HG02610 (cell line): ENCODE measurements at regions not wholly inside any gene's neighbourhood (a gene's known extent, or its start where the extent isn't known, plus 50 kb on each side); places are given as distances from the start of the nearest gene placed in this dataset.

ENCODE experiments used
- ATAC-seq: cut with Tn5 transposase; IDR thresholded peaks from one replicate; pipeline ENCODE4 v1.9.1; 2021; ENCODE audit warnings: mild to moderate bottlenecking, moderate library complexity; ENCODE audit not compliant: unreplicated experiment

DNA sequence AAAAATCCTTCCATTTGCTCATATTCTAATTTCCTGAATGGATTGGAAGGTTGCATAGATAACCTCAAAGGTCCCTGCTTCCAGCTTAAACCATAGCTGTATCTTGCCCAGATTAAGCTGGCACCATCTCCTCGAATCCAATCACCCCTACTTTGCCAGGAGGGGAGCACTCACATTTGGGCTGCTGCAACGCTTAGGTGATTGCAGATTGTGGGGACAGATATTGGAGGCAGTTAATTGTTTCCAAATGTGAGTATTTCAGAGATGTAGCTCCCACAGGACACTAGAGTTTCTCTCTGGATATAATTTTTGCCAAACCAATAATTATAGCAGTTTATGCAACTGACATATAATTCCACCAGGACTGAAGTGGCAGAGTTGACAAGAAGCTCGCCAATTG lies 53.5 kb upstream of the ACSL1 start:
- no peak for ATAC-seq

DNA sequence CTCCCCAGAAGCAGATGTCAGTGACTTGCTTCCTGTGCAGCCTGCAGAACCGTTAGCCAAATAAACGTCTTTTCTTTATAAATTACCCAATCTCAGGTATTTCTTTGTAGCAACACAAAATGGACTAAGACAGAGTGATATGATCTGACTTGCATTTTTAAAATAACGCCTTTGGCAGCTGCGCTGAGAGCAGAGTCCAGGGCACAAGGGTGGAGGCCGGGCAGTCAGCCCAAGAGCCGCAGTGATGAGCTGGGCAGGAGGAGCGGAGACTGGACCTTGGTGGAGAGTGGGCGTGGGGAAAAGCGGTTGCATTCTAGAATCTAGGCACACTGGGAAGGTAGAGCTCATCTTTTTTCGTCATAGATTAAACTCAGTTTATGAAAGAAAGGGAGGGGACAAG lies 56.5 kb upstream of the ACSL1 start:
- no peak for ATAC-seq

DNA sequence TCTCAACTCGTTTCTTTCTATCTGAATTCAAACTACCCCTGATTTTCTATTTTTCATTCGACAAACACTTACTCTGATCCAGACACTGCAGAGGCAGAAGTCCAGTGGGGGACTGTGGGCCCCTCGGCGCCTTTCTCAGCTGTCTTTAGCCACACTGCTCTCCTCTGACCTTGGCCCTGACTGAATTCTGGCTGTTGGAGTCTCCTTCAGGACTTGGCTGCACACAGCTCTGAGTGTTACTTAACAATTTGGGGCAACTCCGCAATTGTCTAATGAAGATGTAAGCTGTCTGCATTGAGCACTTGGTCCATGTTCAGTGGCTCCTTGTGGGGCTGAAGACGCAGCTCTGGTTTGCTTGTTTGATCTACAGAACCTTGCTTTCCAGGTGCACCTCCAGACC lies 57.3 kb upstream of the ACSL1 start:
- no peak for ATAC-seq

DNA sequence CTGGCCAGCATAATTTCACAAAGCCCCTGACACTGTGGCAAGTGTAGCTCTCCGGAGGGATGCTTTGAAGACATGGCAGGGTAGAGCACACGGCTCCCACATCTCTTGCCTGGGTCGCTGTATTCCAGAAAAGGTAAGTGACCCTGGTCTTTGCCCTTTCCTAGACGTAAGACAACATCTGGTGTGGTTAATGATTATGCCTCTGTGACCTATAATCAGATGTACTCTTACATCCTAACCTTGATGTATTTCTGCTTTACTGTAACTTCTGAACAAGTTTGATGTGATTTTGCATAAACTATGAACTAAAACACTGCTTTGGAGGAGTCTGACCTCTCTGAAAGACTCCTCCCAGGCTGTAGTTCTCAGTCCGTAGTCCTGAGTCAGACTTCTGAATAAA lies 59.1 kb upstream of the ACSL1 start:
- ATAC-seq = no peak

DNA sequence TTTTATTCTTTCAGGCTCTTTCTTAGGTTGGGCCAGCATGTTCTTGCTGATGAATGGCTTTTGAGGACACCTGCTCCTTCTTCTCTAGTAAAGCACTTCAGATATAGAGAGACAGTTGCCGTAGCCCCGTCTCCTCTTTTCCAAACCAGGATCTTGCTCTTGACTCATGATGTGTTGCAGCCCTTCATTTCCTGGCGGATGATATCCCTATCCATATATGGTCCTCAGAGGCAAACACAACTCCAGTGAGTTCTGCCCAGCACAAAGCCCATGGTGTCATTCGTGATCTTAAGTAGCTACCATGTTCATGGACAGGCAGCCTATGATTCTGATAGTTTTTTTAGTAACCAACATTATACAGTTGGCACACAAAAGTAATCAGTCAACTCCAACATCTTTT lies 59.8 kb upstream of the ACSL1 start:
- ATAC-seq = no peak

DNA sequence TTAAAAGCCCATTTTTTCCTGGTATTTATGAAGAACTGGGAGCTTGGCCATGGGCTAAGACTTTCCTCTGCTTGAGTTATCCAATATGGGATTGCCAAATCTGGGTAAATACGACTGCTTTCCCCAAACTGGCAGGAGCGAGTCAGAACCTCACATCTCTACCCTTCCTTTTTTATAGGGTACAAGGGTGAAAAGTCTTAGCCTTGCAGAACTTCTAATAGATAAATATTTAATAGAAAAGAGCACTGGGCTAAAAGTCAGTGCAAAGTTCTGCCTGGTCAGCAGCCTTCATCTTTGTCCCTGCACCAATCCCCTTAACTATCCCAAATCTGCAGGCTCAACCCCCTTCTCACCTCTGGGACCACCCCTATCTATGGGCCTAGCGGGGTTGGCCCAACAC lies 61.6 kb upstream of the ACSL1 start:
- ATAC-seq = no peak

DNA sequence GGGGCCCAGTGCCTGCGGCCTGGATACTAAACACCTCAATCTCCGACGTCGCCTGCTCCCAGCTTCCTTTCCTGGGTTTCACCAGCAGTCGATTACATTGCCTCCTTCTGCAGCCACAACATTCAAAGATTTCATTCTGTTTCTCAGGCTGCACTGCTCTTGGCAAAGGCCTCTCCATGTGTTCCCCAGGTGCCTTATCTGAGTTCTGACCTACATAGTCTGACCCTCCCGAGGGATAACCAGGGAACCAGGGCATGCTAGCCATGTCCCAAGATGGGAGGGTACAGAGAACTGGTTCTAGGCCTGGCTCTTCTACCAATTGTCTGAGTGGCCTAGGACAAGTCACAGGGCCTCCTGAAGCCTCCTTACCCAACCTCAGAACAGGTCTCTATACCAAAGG lies 62.2 kb upstream of the ACSL1 start:
- no peak for ATAC-seq

DNA sequence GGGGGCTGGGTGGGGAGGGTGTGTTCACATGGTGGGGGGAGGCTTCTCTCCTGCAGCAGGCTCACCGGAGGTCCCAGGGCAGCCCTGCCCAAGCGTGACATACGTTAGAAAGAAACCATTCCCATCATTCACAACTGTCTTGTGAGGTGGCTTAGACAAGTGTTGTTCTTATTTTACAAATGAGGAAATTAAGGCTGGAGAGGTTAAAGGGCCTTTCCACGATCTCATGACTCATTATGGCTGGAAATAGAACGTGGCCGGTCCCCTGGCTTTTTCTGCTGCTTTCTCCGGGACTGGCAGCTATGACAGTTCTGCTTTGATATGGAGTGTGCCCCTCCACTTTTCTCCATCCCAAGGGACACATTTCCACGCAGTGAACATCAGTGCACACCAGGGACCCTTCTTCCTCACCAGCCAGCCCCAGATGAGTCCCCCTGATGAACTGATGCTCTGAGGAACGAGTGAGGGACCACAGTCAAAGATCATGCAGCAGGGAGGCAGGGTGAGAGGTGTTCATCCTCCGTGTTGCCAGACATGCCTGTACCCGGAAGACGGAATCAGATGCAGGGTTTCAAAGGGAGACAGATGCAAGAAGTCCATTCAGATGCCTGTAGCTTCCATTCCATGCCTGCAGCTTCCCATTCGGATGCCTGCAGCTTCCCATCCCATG lies 64.0 kb upstream of the ACSL1 start:
- ATAC-seq = no peak

DNA sequence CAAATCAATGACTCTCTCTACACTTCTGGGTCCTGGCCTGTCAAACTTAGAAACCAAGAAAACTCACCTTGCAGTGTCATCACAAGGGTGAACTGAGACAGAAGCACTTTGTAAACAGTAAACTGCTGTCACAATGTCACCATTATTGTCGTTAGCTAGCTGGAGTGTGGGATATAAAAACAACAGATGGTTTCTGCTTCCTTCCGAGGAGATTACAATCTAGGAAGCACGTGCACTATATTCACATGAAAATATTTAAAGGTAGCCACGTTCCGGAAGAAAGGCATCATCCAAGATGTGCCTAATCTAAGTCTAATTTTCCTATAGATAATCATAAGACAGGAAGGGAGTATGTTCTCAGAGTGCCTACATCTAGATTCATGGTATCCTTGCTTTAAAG lies 64.7 kb upstream of the ACSL1 start:
- no peak for ATAC-seq

DNA sequence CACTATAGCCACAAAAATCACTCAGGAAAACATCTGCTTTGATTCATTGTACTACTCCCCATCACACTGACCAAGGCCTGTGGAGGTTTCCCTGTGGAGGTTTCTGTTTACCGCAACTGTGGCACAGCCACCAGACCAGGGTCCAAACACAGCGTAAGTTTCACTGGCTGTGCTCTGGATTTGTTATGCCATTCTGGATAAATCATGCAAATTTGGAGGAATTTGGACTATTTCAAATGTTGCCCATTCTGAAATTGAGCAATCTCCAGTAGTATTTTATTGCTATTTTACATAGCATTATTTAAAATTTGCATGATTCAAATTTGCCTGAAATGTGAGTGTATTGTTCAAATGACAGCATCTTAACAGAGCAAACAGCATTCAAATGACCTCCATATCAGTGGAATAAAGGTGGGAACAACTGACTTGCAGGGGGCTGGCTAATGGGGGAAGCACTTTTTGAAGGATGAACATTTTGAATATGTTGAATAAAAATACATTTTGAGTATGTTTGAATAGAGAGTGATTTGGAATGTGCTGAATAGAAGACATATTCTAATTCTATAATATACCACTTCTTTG lies 66.1 kb upstream of the ACSL1 start:
- no peak for ATAC-seq

DNA sequence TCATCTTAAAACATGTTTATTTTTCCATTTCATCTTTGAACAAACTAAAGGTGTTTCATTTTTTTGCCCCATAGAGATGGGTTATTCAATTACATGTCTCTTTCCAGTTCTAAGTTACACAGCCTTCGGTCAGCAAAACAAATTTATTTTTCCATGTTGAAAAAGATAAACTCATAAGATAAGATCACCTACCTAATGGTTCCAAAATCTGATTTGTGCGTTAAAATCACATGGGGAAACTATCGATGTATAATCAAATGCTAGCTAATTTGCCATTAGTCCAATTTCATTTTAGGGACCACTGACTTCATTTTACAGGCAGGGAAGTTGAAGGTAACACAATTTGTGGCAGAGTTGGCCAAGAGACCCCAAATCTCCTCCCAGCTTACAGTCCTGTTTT lies 67.2 kb upstream of the ACSL1 start:
- no peak for ATAC-seq

DNA sequence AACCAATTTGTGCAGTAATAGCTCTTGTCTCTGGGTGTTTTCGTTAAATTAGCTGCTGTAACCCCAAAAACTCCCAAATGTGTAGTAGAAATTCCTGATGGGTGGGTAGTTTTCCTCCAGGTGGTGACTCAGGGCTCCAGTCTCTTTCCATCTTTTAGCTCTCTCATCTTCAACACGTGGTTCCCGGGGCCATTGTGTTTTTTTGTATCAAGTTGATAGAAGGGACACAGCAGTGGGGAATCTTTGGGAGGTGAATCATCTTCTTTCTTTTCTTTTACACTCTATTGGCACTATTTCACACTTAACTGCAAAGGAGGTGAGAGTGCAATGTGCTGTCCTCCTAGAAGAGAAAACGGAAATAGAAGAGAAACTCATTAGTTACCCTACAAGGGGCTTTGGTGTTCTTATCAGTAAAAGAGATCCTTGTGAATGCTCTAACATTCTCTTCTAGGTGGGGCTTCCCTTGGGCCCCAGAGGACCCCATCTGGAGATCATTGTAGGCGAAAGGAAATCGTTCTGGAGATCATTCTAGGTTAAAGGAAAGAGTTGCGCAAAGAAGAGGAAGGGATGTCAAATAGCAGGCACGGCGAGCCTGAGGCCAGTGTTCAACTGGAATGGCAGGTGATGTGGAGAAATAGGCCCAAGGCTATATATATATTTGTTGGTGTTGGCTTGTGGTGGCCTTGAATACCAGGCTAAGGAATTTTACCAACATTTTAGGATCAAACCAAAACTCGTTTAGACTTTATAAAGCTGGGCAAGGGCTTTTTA lies 68.2 kb upstream of the ACSL1 start:
- ATAC-seq = no peak

DNA sequence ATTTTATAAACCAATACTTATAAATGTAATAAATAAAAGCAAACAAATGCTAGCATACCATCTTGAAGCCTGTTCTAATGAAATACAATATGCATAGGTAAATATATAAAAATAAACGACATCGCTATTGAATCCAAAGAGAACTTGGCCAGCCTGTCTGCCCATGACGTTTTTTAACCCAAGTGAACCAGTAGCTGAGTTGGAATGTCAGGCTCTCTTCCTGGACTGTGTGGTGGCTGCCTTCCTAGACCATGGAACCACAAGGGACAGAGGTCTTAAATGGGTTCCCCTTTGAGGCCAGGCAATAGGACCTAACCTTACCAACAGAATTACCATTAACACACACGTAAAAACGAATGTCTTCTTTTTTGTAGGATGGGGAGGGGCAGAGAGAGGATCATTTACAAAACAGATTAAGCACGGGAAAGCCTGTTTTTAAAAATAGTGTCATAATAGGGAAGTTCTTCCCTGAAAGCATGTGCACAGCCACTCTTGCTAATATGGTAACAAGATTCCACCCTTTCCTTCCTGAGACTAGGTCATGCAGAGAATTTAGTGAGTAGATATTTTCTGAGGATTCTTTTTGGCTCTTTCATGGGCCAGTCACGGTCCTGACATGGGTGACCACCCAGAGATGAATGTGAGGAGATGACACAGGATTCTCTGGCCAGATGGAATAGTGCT lies 69.4 kb upstream of the ACSL1 start:
- ATAC-seq = no peak

DNA sequence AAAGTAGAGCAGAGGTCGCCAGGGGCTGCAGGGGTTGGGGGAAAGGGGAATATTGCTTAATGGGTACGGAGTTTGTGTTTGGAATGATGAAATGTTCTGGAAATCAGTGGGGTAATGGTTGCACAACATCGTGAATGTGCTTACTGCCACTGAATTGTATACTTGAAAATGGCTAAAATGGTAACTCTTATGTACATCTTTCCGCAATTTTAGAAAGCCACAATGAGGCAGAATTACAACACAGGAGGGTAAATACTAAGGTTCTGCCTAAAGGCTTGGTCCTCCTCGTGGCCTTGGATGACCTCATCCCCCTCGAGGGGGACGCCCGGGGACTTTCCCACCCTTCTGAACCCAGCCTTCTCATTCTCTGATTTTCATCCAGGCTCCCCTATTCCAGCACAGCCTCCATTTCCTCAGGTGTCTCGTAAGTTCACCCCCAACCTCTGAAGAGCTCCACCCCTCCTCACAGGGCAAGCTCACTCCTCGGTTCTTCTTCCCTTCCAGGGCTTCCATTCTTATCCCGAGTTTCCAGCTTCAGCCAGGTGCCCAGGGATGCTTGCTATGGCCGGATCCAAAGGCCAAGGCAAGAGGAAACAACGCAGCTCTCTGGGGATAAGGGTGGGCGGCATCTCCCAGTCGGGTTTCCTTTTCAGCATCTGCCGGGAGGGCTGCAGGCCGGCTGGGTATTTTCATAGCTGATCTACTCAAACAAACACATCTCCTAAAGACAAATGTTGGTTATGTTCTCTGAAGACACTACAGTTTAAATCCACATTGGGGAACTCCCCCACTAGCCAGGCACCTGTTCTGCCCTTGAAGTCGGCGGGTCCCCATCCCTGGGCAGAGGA lies 71.3 kb upstream of the ACSL1 start:
- ATAC-seq = peak; percentile 77

DNA sequence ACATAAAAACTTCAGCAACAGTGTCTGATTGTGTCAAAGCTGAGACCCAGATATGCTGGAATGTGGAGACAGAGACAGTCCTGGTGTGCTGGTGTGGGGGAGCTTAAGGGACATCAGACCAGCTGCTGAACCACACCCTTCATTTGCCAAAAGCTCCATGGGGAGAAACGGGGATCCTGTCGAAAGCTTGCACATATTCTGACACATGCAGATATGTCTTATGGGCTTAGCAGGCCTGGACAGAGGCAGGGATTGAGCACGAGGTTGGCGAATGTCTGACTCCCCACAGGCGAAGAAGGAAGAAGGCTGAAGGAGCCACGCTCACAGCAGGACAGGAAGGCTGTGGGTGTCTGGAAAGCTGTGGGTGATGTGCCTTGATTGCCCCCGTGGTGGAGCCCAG lies 72.1 kb upstream of the ACSL1 start:
- ATAC-seq = no peak

DNA sequence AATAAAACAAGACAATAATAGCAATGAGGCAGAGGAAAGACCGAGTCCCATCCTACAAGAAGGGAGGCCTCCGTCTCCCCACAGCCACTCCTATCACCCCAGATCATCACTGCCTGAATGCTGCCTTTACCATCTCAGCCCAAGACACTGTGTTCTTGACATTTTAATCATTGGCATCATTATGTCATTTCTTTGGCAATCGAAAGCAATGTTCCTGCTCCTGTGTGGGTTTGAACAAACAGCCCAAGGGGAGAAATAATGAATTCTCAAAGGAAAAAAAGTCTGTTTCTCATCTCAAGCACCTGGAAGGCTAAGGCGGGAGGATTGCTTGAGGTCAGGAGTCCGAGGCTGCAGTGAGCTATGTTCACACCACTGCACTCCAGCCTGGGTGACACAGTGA lies 73.0 kb upstream of the ACSL1 start:
- ATAC-seq = no peak

DNA sequence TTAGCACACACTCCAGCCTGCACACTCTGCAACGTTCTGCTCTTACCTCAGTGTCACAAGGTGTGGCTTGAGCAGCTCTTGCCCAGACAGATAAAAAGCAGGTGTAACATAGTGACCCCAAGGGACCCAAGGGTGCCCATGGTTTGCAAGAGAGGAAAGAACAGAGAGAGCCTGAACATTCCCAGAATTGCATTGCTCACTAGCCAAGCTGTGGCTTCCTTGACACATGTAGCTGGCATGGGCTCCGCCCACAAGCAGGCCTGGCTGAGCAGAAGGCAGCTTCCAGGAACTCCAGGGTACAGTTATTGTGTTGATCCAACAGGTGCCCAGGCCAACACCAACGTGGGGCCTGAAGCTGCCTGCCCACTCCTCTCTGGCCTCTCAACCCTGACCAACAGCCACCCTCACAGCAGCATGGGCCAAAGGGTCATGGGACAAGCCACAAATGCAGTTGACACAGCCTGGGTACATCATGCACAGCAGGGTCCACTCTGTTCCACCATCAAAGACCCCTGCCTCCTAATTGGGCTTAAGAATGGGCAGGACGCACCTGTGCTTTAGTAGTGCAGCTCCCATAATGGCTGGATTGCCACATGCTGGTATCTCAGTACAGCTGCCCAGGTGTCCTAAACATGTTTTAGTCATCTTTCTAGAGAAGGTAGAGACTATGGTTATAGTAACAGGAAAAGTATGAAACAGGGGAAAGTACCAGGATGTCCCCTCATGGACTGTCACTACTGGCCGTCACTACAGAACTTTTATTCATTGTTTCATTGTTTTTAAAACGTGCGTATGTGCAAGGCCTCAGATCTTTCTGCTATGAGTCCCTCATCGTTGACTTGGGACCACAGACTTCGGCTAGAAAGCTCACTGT lies 73.7 kb upstream of the ACSL1 start:
- ATAC-seq = no peak

DNA sequence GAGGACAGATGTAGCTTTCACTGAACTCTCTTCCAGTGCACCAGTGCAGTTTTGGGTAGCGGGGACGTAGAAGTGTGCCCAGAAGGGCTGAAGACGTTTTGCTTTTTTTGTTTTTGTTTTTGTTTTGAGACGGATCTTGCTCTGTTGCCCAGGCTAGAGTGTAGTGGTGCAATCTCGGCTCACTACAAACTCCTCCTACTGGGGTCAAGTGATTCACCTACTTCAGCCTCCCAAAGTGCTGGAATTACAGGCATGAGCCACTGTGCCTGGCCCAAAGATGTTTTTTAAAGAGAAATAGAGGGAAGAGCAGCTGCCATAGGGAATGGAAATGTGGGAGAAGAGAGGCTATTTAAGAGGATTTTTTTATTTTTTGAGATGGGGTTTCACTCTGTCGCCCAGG lies 74.4 kb upstream of the ACSL1 start:
- no peak for ATAC-seq

DNA sequence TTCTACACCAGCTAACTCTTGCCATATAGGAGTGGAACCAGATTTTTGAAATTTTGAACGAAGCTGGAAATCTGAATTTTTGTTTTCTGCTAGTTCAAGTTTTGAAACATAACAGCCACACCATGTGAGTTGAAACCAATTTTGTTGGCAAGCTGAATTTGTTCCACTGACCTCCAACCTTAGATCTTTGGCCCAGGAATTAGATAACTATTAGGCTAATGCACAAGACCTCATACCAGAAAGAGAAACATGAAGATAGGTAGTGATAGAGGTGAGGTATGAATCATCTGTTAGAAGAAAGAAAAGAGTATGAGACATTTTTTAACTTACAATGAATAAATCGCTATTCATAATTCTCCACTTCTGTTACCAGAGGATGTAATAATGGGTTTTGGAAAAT lies 76.8 kb upstream of the ACSL1 start:
- no peak for ATAC-seq

DNA sequence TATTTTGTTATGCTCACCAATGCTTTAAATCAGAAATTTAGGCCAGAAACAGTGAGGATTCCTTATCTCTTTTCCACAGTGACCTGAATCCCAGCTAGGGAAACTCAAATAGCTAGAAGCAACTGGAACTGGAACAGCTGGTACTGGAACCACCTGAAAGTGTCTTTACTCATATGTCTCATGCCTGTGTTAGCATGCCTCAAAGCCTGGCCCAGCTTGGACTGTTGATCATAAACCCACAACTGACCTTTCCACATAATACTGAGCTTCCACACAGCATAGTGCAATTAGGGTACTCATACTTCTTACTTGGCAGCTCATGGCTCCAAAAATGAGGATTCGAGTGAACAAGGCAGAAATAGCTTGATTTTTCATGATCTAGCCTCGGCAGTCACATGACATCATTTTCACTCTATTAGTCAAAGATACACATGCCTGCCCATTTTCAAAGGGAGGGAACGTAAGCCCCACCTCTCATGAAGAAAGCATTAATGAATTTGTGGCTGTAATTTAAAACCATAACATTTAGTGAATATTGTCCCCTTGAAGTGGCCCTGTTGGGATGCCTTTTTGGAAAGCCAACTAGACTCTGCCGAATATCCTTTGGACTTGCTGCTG lies 80.8 kb upstream of the ACSL1 start:
- no peak for ATAC-seq
